Activated CD8-positive, alpha-beta T cell treated with anti-CD3 and anti-CD28 coated beads for 36 hours (primary cell): ENCODE measurements at regions not wholly inside any gene's neighbourhood (a gene's known extent, or its start where the extent isn't known, plus 50 kb on each side); places are given as distances from the start of the nearest gene placed in this dataset.
"Not testable (repeated sequence)": the region's sequence is repeated elsewhere in the genome, so short reads cannot be mapped to it uniquely, and the experiment has no call there.

Experiments
- ATAC-seq: fragments of 200-7000 bp; cut with Tn5 transposase; one replicate; pipeline ENCODE4 v1.10.0; 2021; ENCODE audit warnings: mild to moderate bottlenecking, moderate library complexity
- CTCF ChIA-PET: fragments of 350-600 bp; sonication (Branson Sonifier 250); formaldehyde crosslinking; loops from one replicate; lab custom pipeline; 2021; ENCODE audit warnings: antibody characterized with exemption; lab: Charles Lee
- POLR2A ChIA-PET: fragments of 350-600 bp; sonication (Branson Sonifier 250); formaldehyde crosslinking; loops from one replicate; lab custom pipeline; 2021; ENCODE audit warnings: antibody characterized with exemption; lab: Charles Lee
- DNase-seq: peaks from one replicate; pipeline ENCODE4 v3.0.0-alpha.2; 2020
- H3K27ac Mint-ChIP-seq: one replicate; pipeline ENCODE4 v1.8.0; 2021; ENCODE audit warnings: mild to moderate bottlenecking, mixed read lengths
- H3K27me3 Mint-ChIP-seq: one replicate; pipeline ENCODE4 v1.8.0; 2021; ENCODE audit warnings: mixed read lengths
- H3K36me3 Mint-ChIP-seq: one replicate; pipeline ENCODE4 v1.8.0; 2021; ENCODE audit warnings: low read depth, mixed read lengths
- H3K4me1 Mint-ChIP-seq: one replicate; pipeline ENCODE4 v1.8.0; 2021; ENCODE audit warnings: low read depth, mixed read lengths
- H3K4me3 Mint-ChIP-seq: one replicate; pipeline ENCODE4 v1.8.0; 2021; ENCODE audit warnings: mild to moderate bottlenecking, moderate library complexity, mixed read lengths
- H3K9me3 Mint-ChIP-seq: one replicate; pipeline ENCODE4 v1.8.0; 2021; ENCODE audit warnings: mixed read lengths
- CTCF ChIP-seq: fragments of 200-600 bp; IDR thresholded peaks from one replicate; pipeline ENCODE4 v1.8.0; 2022; ENCODE audit warnings: antibody characterized with exemption, mild to moderate bottlenecking
- intact Hi-C: fragments of 100-400 bp; cut with micrococcal nuclease; formaldehyde crosslinking; loops from one replicate; pipeline ENCODE4 v1.10.0; 2022

- Mint-ChIP-seq H3K4me3 (no peak overlapping the region), H3K4me1 (no peaks in the 10 kb centered on the region), H3K9me3 (no peaks in the 10 kb centered on the region), H3K36me3 (no peaks in the 10 kb centered on the region), H3K27me3 (peaks cover 1% of the 10 kb centered on the region), H3K27ac (no peak overlapping the region)
- DNase-seq (no peak), ATAC-seq (no peak)
- no peak for TF ChIP-seq CTCF
- CTCF ChIA-PET: no interaction called here
- intact Hi-C loops: no loop called here
- POLR2A ChIA-PET: no interaction called here
These were observed 161.5 kb upstream of the C2CD4B start for GRCh38 chr15:62326460-62327011.

GRCh38 chr15:62327406-62327805, 162.3 kb upstream of the C2CD4B start:
- no peak overlapping the region for H3K27ac Mint-ChIP-seq
- H3K27me3 Mint-ChIP-seq: peaks cover 1% of the 10 kb centered on the region
- CTCF ChIA-PET: no interaction called here
- DNase-seq (no peak), ATAC-seq (no peak)
- TF ChIP-seq CTCF: no peak
- intact Hi-C loops: no loop called here
- POLR2A ChIA-PET: no interaction called here
- H3K36me3 Mint-ChIP-seq: no peaks in the 10 kb centered on the region
- no peaks in the 10 kb centered on the region for H3K9me3 Mint-ChIP-seq
- H3K4me1 Mint-ChIP-seq: no peaks in the 10 kb centered on the region
- H3K4me3 Mint-ChIP-seq: no peak overlapping the region

DNA sequence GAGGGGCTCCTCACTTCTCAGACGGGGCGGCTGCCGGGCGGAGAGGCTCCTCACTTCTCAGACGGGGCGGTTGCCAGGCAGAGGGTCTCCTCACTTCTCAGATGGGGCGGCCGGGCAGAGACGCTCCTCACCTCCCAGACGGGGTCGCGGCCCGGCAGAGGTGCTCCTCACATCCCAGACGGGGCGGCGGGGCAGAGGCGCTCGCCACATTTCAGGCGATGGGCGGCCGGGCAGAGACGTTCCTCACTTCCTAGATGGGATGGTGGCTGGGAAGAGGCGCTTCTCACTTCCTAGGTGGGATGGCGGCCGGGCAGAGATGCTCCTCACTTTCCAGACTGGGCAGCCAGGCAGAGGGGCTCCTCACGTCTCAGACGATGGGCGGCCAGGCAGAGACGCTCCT, 167.4 kb upstream of the C2CD4B start:
- ATAC-seq, H3K27me3 Mint-ChIP-seq, DNase-seq, CTCF ChIA-PET, H3K4me3 Mint-ChIP-seq, POLR2A ChIA-PET, H3K36me3 Mint-ChIP-seq, H3K9me3 Mint-ChIP-seq, intact Hi-C loops, H3K27ac Mint-ChIP-seq, H3K4me1 Mint-ChIP-seq: not testable (repeated sequence)

DNA sequence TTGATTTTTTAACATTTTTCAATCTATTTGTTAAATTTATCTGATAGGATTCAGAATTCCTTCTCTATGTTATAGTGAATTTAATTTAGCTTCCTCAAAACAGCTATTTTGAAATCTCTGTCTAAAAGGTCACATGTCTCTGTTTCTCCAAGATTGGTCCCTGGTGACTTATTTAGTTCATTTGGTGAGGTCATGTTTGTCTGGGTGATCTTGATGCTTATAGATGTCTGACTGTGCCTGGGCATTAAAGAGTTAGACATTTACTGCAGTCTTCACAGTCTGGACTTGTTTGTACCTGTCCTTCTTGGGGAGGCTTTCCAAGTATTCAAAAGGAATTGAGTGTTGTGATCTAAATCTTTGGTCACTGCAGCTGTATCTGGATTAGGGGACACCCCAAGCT, 169.5 kb upstream of the C2CD4B start:
- H3K4me3 Mint-ChIP-seq: no peak overlapping the region
- H3K36me3 Mint-ChIP-seq: no peaks in the 10 kb centered on the region
- no peak for DNase-seq
- H3K27me3 Mint-ChIP-seq: peaks cover 2% of the 10 kb centered on the region
- no peak for TF ChIP-seq CTCF
- ATAC-seq: no peak
- POLR2A ChIA-PET: no interaction called here
- intact Hi-C loops: no loop called here
- H3K4me1 Mint-ChIP-seq: no peaks in the 10 kb centered on the region
- no peaks in the 10 kb centered on the region for H3K9me3 Mint-ChIP-seq
- CTCF ChIA-PET: interaction anchor here (1.0 kb wide), 1 partner anchor 9 kb away, joined by 3 read pairs; no protein-coding TSS in a partner anchor
- H3K27ac Mint-ChIP-seq: no peak overlapping the region

GRCh38 chr15:62337934-62338333, 172.8 kb upstream of the C2CD4B start:
- Mint-ChIP-seq H3K4me3 (no peak overlapping the region), H3K9me3 (no peaks in the 10 kb centered on the region), H3K27ac (no peak overlapping the region), H3K36me3 (no peaks in the 10 kb centered on the region), H3K27me3 (peaks cover 2% of the 10 kb centered on the region), H3K4me1 (no peaks in the 10 kb centered on the region)
- TF ChIP-seq CTCF: no peak
- ChIA-PET POLR2A (no interaction called here), CTCF (no interaction called here)
- intact Hi-C loops: no loop called here
- ATAC-seq (no peak), DNase-seq (no peak)

DNA sequence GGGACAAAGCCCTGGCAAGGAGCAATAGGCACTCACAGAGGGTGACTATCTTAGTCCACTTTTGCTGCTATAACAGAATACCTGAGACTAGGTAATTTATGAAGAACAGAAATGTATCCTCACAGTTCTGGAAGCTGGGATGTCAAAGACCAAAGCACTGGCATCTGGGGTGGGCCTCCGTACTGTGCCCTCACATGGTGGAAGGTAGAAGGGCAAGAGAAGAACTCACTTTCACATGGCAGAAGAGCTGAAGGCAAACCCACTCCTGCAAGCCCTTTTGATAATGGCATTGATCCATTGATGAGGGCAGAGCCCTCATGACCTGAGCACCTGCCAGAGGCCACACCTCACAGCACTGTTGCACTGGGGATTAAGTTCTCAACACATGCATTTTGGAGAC, 173.4 kb upstream of the C2CD4B start:
- no peak for ATAC-seq
- ChIA-PET CTCF (no interaction called here), POLR2A (no interaction called here)
- Mint-ChIP-seq H3K4me1 (no peaks in the 10 kb centered on the region), H3K9me3 (no peaks in the 10 kb centered on the region), H3K36me3 (no peaks in the 10 kb centered on the region), H3K27ac (no peak overlapping the region), H3K27me3 (peaks cover 2% of the 10 kb centered on the region), H3K4me3 (no peak overlapping the region)
- DNase-seq: no peak
- TF ChIP-seq CTCF: no peak
- intact Hi-C loops: no loop called here
